ENCODE measurements at regions not wholly inside any gene's neighbourhood (a gene's known extent, or its start where the extent isn't known, plus 50 kb on each side); places are given as distances from the start of the nearest gene placed in this dataset.
A peak's percentile ranks its signal among the peaks of the same experiment; 100 is the strongest.

- TF ChIP-seq, protein P1, sequence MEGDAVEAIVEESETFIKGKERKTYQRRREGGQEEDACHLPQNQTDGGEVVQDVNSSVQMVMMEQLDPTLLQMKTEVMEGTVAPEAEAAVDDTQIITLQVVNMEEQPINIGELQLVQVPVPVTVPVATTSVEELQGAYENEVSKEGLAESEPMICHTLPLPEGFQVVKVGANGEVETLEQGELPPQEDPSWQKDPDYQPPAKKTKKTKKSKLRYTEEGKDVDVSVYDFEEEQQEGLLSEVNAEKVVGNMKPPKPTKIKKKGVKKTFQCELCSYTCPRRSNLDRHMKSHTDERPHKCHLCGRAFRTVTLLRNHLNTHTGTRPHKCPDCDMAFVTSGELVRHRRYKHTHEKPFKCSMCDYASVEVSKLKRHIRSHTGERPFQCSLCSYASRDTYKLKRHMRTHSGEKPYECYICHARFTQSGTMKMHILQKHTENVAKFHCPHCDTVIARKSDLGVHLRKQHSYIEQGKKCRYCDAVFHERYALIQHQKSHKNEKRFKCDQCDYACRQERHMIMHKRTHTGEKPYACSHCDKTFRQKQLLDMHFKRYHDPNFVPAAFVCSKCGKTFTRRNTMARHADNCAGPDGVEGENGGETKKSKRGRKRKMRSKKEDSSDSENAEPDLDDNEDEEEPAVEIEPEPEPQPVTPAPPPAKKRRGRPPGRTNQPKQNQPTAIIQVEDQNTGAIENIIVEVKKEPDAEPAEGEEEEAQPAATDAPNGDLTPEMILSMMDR (IDR thresholded peaks at IDR 0.05 in 2 of 3, conservative IDR thresholded peaks at IDR 0.05 in 1 of 3; ENCODE audit: borderline replicate concordance in 1 of 3, insufficient read depth in 1 of 3, low read depth in 2 of 3, low read length in 2 of 3), result peak in 2 of 3 experiments; percentile 32 to 36; a peak in 4 of 6 replicates
- TF ChIP-seq, protein P2, sequence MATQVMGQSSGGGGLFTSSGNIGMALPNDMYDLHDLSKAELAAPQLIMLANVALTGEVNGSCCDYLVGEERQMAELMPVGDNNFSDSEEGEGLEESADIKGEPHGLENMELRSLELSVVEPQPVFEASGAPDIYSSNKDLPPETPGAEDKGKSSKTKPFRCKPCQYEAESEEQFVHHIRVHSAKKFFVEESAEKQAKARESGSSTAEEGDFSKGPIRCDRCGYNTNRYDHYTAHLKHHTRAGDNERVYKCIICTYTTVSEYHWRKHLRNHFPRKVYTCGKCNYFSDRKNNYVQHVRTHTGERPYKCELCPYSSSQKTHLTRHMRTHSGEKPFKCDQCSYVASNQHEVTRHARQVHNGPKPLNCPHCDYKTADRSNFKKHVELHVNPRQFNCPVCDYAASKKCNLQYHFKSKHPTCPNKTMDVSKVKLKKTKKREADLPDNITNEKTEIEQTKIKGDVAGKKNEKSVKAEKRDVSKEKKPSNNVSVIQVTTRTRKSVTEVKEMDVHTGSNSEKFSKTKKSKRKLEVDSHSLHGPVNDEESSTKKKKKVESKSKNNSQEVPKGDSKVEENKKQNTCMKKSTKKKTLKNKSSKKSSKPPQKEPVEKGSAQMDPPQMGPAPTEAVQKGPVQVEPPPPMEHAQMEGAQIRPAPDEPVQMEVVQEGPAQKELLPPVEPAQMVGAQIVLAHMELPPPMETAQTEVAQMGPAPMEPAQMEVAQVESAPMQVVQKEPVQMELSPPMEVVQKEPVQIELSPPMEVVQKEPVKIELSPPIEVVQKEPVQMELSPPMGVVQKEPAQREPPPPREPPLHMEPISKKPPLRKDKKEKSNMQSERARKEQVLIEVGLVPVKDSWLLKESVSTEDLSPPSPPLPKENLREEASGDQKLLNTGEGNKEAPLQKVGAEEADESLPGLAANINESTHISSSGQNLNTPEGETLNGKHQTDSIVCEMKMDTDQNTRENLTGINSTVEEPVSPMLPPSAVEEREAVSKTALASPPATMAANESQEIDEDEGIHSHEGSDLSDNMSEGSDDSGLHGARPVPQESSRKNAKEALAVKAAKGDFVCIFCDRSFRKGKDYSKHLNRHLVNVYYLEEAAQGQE (IDR thresholded peaks at IDR 0.05; ENCODE audit: low read depth), result no peak
- TF ChIP-seq POLR2AphosphoS5 (IDR thresholded peaks at IDR 0.05; ENCODE audit: low read depth, low read length) (no peak), ATF3 (IDR thresholded peaks at IDR 0.05) (no peak), ZNF274 (IDR thresholded peaks at IDR 0.05; ENCODE audit: low read depth, low read length) (no peak), ZBTB33 (IDR thresholded peaks at IDR 0.05; ENCODE audit: extremely low read depth, insufficient replicate concordance, low read length) (no peak), EGR1 (IDR thresholded peaks at IDR 0.05; ENCODE audit: low read depth) (no peak), ZFX (IDR thresholded peaks at IDR 0.05) (no peak)
These were observed 77.7 kb upstream of the FAM169A start for GRCh38 chr5:74943905-74944304.
